Keratinocyte (primary cell): ENCODE measurements at regions not wholly inside any gene's neighbourhood (a gene's known extent, or its start where the extent isn't known, plus 50 kb on each side); places are given as distances from the start of the nearest gene placed in this dataset.

ENCODE experiments used
- DNase-seq: peaks from one replicate; pipeline ENCODE4 v3.0.0-alpha.2; 2011; ENCODE audit warnings: low read depth, missing footprints, low spot score
- FAIRE-seq: peaks from 2 replicates; lab custom pipeline; 2011; peaks lifted over from hg19 to GRCh38; lab: Jason Lieb, UNC
- H2AFZ ChIP-seq: 2 replicates; pipeline ENCODE4 v1.6.0; 2012; ENCODE audit warnings: low read length, control low read depth, inconsistent platforms; ENCODE audit not compliant: control insufficient read depth
- H3K27ac ChIP-seq: 2 replicates; pipeline ENCODE4 v1.5.1; 2011; ENCODE audit warnings: low read length; ENCODE audit not compliant: control insufficient read depth, insufficient read depth
- H3K27me3 ChIP-seq: 3 replicates; pipeline ENCODE4 v1.6.0; 2011; ENCODE audit warnings: low read length; ENCODE audit not compliant: control insufficient read depth, insufficient read depth; ENCODE audit errors: extremely low read depth
- H3K36me3 ChIP-seq, 2 experiments: 2 replicates in 1 of 2; 3 replicates in 1 of 2; pipeline ENCODE4 v1.5.1; 2011; ENCODE audit warnings: low read length in 2 of 2, mild to moderate bottlenecking in 1 of 2; ENCODE audit not compliant: control insufficient read depth in 2 of 2, insufficient read depth in 2 of 2; ENCODE audit errors: extremely low read depth in 1 of 2
- H3K4me1 ChIP-seq: 3 replicates; pipeline ENCODE4 v1.5.1; 2011; ENCODE audit warnings: low read length; ENCODE audit not compliant: control insufficient read depth, insufficient read depth; ENCODE audit errors: extremely low read depth
- H3K4me2 ChIP-seq: 3 replicates; pipeline ENCODE4 v1.6.0; 2011; ENCODE audit warnings: low read depth, low read length; ENCODE audit not compliant: control insufficient read depth, insufficient read depth; ENCODE audit errors: extremely low read depth
- H3K4me3 ChIP-seq, 3 experiments: fragments of 200-600 bp in 1 of 3; sonication (generic) in 1 of 3; 2 replicates in 2 of 3; 3 replicates in 1 of 3; pipeline ENCODE4 v1.5.1; 2011 to 2016; ENCODE audit warnings: low read length in 3 of 3, mild to moderate bottlenecking in 3 of 3, control low read depth in 2 of 3, inconsistent platforms in 1 of 3, low read depth in 1 of 3, mixed read lengths in 1 of 3, mixed run types in 1 of 3, moderate library complexity in 1 of 3; ENCODE audit not compliant: control insufficient read depth in 2 of 3, insufficient read depth in 2 of 3; ENCODE audit errors: extremely low read depth in 1 of 3
- H3K79me2 ChIP-seq: 2 replicates; pipeline ENCODE4 v1.6.0; 2012; ENCODE audit warnings: low read length; ENCODE audit not compliant: control insufficient read depth, insufficient read depth
- H3K9ac ChIP-seq: 3 replicates; pipeline ENCODE4 v1.6.0; 2011; ENCODE audit warnings: low read length; ENCODE audit not compliant: control insufficient read depth, insufficient read depth; ENCODE audit errors: extremely low read depth
- H3K9me1 ChIP-seq: 3 replicates; pipeline ENCODE4 v1.6.0; 2011; ENCODE audit warnings: low read length; ENCODE audit not compliant: control insufficient read depth, insufficient read depth; ENCODE audit errors: extremely low read depth
- H3K9me3 ChIP-seq: 2 replicates; pipeline ENCODE4 v1.5.1; 2012; ENCODE audit warnings: low read depth, low read length; ENCODE audit not compliant: control insufficient read depth
- H4K20me1 ChIP-seq: 3 replicates; pipeline ENCODE4 v1.6.0; 2011; ENCODE audit warnings: low read length; ENCODE audit not compliant: control insufficient read depth, insufficient read depth; ENCODE audit errors: extremely low read depth
- CTCF ChIP-seq, 3 experiments: IDR thresholded peaks in 1 of 3; conservative IDR thresholded peaks in 1 of 3; optimal IDR thresholded peaks in 1 of 3; 2 replicates in 2 of 3; 3 replicates in 1 of 3; pipeline versions ENCODE3 to v1.5.1; 2011; ENCODE audit warnings: low read length in 3 of 3, mild to moderate bottlenecking in 3 of 3, moderate library complexity in 2 of 3, control low read depth in 1 of 3, inconsistent platforms in 1 of 3; ENCODE audit not compliant: insufficient read depth in 2 of 3; ENCODE audit errors: extremely low read depth in 1 of 3
- EZH2 ChIP-seq: IDR thresholded peaks from one replicate; pipeline ENCODE4 v1.6.1; 2012; ENCODE audit warnings: inconsistent platforms, mild to moderate bottlenecking, low read length, moderate library complexity
- dilution Hi-C: fragments of 300-500 bp; cut with MboI; formaldehyde crosslinking; loops from one replicate; pipeline ENCODE4 v1.7.0; 2020; ENCODE audit warnings: low sequenced_read_pairs; ENCODE audit not compliant: extremely low pct_ligation_motif_present

- Histone ChIP-seq H3K9ac (no peak overlapping the region), H2AFZ (no peak overlapping the region), H3K9me1 (no peaks in the 10 kb centered on the region), H3K27ac (no peak overlapping the region), H3K9me3 (no peaks in the 10 kb centered on the region), H3K4me1 (no peaks in the 10 kb centered on the region), H3K27me3 (no peaks in the 10 kb centered on the region), H3K79me2 (no peaks in the 10 kb centered on the region), H3K4me3 (no peak overlapping the region), H4K20me1 (no peaks in the 10 kb centered on the region), H3K4me2 (no peak overlapping the region), H3K36me3 (no peaks in the 10 kb centered on the region)
- dilution Hi-C loops = no loop called here
- TF ChIP-seq CTCF (optimal IDR thresholded peaks at IDR 0.05 in 1 of 3, IDR thresholded peaks at IDR 0.05 in 1 of 3, conservative IDR thresholded peaks at IDR 0.05 in 1 of 3; ENCODE audit: extremely low read depth in 1 of 3, insufficient read depth in 2 of 3, low read length in 3 of 3) (no peak), EZH2 (no peak)
- DNase-seq (no peak), FAIRE-seq (no peak)
Observed at GRCh38 chr3:146818866-146819265, 213.7 kb upstream of the PLSCR5 start.

GRCh38 chr3:146818301-146818700 lies 213.2 kb upstream of the PLSCR5 start:
- no peak overlapping the region for H2AFZ ChIP-seq
- dilution Hi-C loops = no loop called here
- no peak overlapping the region for H3K9ac ChIP-seq

More at GRCh38 chr3:146818301-146818700, 213.2 kb upstream of the PLSCR5 start:
- H3K27ac ChIP-seq = no peak overlapping the region
- TF ChIP-seq EZH2 (no peak), CTCF (optimal IDR thresholded peaks at IDR 0.05 in 1 of 3, IDR thresholded peaks at IDR 0.05 in 1 of 3, conservative IDR thresholded peaks at IDR 0.05 in 1 of 3; ENCODE audit: extremely low read depth in 1 of 3, insufficient read depth in 2 of 3, low read length in 3 of 3) (no peak)
- no peaks in the 10 kb centered on the region for H3K9me3 ChIP-seq
- no peaks in the 10 kb centered on the region for H4K20me1 ChIP-seq
- H3K9me1 ChIP-seq = no peaks in the 10 kb centered on the region
- DNase-seq (no peak), FAIRE-seq (no peak)
- H3K4me3 ChIP-seq = no peak overlapping the region
- no peaks in the 10 kb centered on the region for H3K4me1 ChIP-seq
- H3K4me2 ChIP-seq = no peak overlapping the region
- H3K36me3 ChIP-seq = no peaks in the 10 kb centered on the region
- no peaks in the 10 kb centered on the region for H3K27me3 ChIP-seq
- H3K79me2 ChIP-seq = no peaks in the 10 kb centered on the region
